WTC11 (cell line): ENCODE measurements at regions not wholly inside any gene's neighbourhood (a gene's known extent, or its start where the extent isn't known, plus 50 kb on each side); places are given as distances from the start of the nearest gene placed in this dataset.

Experiments used
- ATAC-seq: fragments of 200-7000 bp; cut with Tn5 transposase; 2 replicates; pipeline ENCODE4 v1.10.0; 2021; ENCODE audit warnings: mild to moderate bottlenecking, moderate library complexity
- CTCF ChIA-PET: fragments of 300-600 bp; sonication (Branson Sonifier 250); formaldehyde crosslinking; loops from one replicate; lab custom pipeline; 2021; ENCODE audit warnings: antibody characterized with exemption; lab: Charles Lee
- POLR2A ChIA-PET: fragments of 350-600 bp; sonication (Branson Sonifier 250); formaldehyde crosslinking; loops from one replicate; lab custom pipeline; 2021; ENCODE audit warnings: antibody characterized with exemption; lab: Charles Lee
- DNase-seq: peaks from one replicate; pipeline ENCODE4 v3.0.0; 2021; ENCODE audit warnings: low spot score
- H3K27ac Mint-ChIP-seq: 2 replicates; pipeline ENCODE4 v1.8.0; 2021; ENCODE audit warnings: mixed read lengths
- H3K27me3 Mint-ChIP-seq: 2 replicates; pipeline ENCODE4 v1.8.0; 2021; ENCODE audit warnings: low read depth, mild to moderate bottlenecking, moderate library complexity, mixed read lengths
- H3K36me3 Mint-ChIP-seq: 2 replicates; pipeline ENCODE4 v1.8.0; 2021; ENCODE audit warnings: mixed read lengths
- H3K4me1 Mint-ChIP-seq: 2 replicates; pipeline ENCODE4 v1.8.0; 2022; ENCODE audit warnings: mixed read lengths
- H3K4me3 Mint-ChIP-seq: 2 replicates; pipeline ENCODE4 v1.8.0; 2021; ENCODE audit warnings: mild to moderate bottlenecking, moderate library complexity, mixed read lengths
- H3K9me3 Mint-ChIP-seq: 2 replicates; pipeline ENCODE4 v1.8.0; 2021; ENCODE audit warnings: mixed read lengths
- ATF1 ChIP-seq: sonication (generic); formaldehyde crosslinking; IDR thresholded peaks from 2 replicates; pipeline ENCODE4 v1.8.1; 2023; ENCODE audit warnings: mild to moderate bottlenecking, moderate library complexity, missing genetic modification reagents
- CDX4 ChIP-seq: fragments of 250-450 bp; sonication (Bioruptor Pico); IDR thresholded peaks from 2 replicates; pipeline ENCODE4 v1.9.0; 2021; ENCODE audit warnings: moderate library complexity, mild to moderate bottlenecking, inconsistent platforms, borderline replicate concordance
- CREM ChIP-seq: sonication (generic); formaldehyde crosslinking; IDR thresholded peaks from 2 replicates; pipeline ENCODE4 v1.8.1; 2022; ENCODE audit warnings: mild to moderate bottlenecking, missing genetic modification reagents, moderate library complexity
- E2F5 ChIP-seq: sonication (generic); formaldehyde crosslinking; IDR thresholded peaks from 2 replicates; pipeline ENCODE4 v1.8.1; 2022; ENCODE audit warnings: mild to moderate bottlenecking, moderate library complexity, missing genetic modification reagents
- ELF4 ChIP-seq: sonication (generic); formaldehyde crosslinking; IDR thresholded peaks from 2 replicates; pipeline ENCODE4 v1.8.1; 2022; ENCODE audit warnings: low read depth, mild to moderate bottlenecking, moderate library complexity, missing genetic modification reagents
- MLX ChIP-seq: sonication (generic); formaldehyde crosslinking; IDR thresholded peaks from 2 replicates; pipeline ENCODE4 v1.8.1; 2023; ENCODE audit warnings: mild to moderate bottlenecking, missing genetic modification reagents, moderate library complexity
- MYBL2 ChIP-seq: sonication (generic); formaldehyde crosslinking; IDR thresholded peaks from 2 replicates; pipeline ENCODE4 v1.8.1; 2023; ENCODE audit warnings: mild to moderate bottlenecking, moderate library complexity, missing genetic modification reagents
- NR3C1 ChIP-seq: sonication (generic); formaldehyde crosslinking; conservative IDR thresholded peaks from 2 replicates; pipeline ENCODE4 v1.8.1; 2023; ENCODE audit warnings: low read depth, mild to moderate bottlenecking, missing genetic modification reagents
- PREB ChIP-seq: sonication (generic); formaldehyde crosslinking; IDR thresholded peaks from 2 replicates; pipeline ENCODE4 v1.8.1; 2022; ENCODE audit warnings: mild to moderate bottlenecking, missing genetic modification reagents, moderate library complexity, borderline replicate concordance
- RORB ChIP-seq: fragments of 250-450 bp; sonication (Bioruptor Pico); IDR thresholded peaks from 2 replicates; pipeline ENCODE4 v1.9.0; 2021; ENCODE audit warnings: mild to moderate bottlenecking
- SOX15 ChIP-seq: fragments of 250-450 bp; sonication (Bioruptor Pico); IDR thresholded peaks from 2 replicates; pipeline ENCODE4 v1.9.0; 2021; ENCODE audit warnings: mild to moderate bottlenecking
- USF2 ChIP-seq: sonication (generic); formaldehyde crosslinking; IDR thresholded peaks from 2 replicates; pipeline ENCODE4 v1.8.1; 2023; ENCODE audit warnings: mild to moderate bottlenecking, missing genetic modification reagents, moderate library complexity
- ZNF219 ChIP-seq: sonication (generic); formaldehyde crosslinking; IDR thresholded peaks from 2 replicates; pipeline ENCODE4 v1.8.0; 2023; ENCODE audit warnings: missing genetic modification reagents, mild to moderate bottlenecking, borderline replicate concordance
- TF ChIP-seq, protein P1 (sequence below): fragments of 250-450 bp; sonication (Bioruptor Pico); conservative IDR thresholded peaks from 2 replicates; pipeline ENCODE4 v1.9.0; 2021; ENCODE audit warnings: mild to moderate bottlenecking
- TF ChIP-seq, protein P2 (sequence below): fragments of 200-600 bp; IDR thresholded peaks from 2 replicates; pipeline ENCODE4 v1.8.0; 2022; ENCODE audit warnings: antibody characterized with exemption
- TF ChIP-seq, protein P3 (sequence below): fragments of 250-450 bp; sonication (Bioruptor Pico); IDR thresholded peaks from 2 replicates; pipeline ENCODE4 v1.9.0; 2021; ENCODE audit warnings: mild to moderate bottlenecking

DNA sequence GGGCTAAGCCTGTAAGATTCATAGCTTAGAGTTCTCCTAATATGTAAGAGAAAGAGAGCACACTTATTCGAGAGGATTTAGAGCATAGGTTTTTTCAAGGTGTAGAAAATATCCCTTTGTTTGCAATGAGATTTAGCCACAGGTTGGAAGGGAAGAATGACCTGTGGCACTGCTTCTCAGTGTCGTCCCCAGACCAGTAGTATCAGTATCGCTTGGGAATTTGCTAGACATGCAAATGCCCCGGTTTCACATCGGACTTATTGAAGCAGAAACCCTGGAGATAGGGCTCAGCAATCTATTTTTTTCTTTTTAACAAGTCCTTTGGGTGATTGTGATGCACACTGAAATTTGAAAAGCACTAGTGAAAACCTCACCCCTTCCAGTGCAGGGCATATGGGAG is 362.6 kb upstream of the C11orf87 start:
- Mint-ChIP-seq H3K9me3 (no peaks in the 10 kb centered on the region), H3K4me1 (peaks cover 11% of the 10 kb centered on the region), H3K36me3 (no peaks in the 10 kb centered on the region), H3K27ac (no peak overlapping the region), H3K4me3 (no peak overlapping the region), H3K27me3 (peaks cover 39% of the 10 kb centered on the region)
- DNase-seq (no peak), ATAC-seq (no peak)
- ChIA-PET POLR2A (no interaction called here), CTCF (no interaction called here)
- no peak for TF ChIP-seq PREB
- no peak for TF ChIP-seq MYBL2
- TF ChIP-seq, protein P1, sequence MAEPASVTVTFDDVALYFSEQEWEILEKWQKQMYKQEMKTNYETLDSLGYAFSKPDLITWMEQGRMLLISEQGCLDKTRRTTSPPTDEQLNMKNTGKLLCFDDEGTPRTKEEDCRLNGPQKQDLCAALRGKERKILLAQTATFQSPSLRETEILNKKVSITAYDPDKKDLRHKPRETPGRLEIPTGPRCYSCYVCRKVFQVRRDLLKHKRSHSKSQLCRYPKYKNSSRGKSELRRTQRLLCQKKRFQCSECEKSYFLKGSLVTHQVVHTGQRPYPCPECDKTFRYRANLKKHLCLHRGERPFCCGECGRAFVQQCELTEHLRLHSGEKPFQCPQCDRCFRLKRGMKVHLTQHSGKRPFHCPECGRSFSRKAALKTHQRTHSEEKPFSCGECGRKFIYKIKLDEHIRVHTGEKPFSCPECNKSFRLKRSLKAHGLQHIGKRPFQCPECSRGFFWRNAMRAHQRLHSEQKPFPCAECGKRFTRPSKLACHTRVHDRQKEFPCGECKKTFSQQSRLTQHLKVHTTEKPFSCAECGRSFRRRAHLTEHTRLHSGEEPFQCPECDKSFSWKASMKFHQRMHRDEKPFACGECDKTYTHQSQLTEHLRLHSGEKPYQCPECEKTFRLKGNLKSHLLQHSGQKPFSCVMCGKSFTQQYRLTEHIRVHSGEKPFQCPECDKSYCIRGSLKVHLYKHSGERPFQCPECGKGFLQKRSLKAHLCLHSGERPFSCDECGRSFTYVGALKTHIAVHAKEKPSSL (CRISPR knock-in tag) = no peak
- TF ChIP-seq E2F5 (CRISPR knock-in tag) = no peak

DNA sequence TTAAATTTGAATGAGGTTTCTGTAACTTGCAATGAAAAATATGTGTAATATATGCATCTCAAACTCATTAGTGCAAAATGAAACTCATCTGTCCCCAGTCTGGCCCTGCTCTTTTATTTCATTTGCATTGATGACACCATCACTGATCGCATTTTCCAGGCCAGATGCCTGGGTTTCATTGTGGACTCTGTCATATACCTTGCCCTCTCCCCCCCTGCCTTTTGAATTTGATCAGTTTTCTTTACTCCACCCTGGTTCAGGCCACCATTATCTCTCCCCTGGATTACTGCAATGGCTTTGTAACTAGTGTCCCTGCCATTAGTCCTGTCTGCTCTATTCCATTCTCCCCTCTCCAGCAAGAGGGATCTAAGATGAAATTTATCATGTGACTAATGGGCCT is 360.6 kb upstream of the C11orf87 start:
- H3K9me3 Mint-ChIP-seq = no peaks in the 10 kb centered on the region
- no peak overlapping the region for H3K27ac Mint-ChIP-seq
- H3K27me3 Mint-ChIP-seq = peaks cover 36% of the 10 kb centered on the region
- CTCF ChIA-PET = no interaction called here
- DNase-seq (no peak), ATAC-seq (no peak)
- TF ChIP-seq USF2 (no peak), CREM (no peak), NR3C1 (CRISPR knock-in tag) (no peak), ELF4 (CRISPR knock-in tag) (no peak), RORB (CRISPR knock-in tag) (no peak), ZNF219 (CRISPR knock-in tag) (no peak), SOX15 (CRISPR knock-in tag) (no peak), ATF1 (CRISPR knock-in tag) (no peak), MLX (CRISPR knock-in tag) (no peak), CDX4 (CRISPR knock-in tag) (no peak)
- TF ChIP-seq, protein P2, sequence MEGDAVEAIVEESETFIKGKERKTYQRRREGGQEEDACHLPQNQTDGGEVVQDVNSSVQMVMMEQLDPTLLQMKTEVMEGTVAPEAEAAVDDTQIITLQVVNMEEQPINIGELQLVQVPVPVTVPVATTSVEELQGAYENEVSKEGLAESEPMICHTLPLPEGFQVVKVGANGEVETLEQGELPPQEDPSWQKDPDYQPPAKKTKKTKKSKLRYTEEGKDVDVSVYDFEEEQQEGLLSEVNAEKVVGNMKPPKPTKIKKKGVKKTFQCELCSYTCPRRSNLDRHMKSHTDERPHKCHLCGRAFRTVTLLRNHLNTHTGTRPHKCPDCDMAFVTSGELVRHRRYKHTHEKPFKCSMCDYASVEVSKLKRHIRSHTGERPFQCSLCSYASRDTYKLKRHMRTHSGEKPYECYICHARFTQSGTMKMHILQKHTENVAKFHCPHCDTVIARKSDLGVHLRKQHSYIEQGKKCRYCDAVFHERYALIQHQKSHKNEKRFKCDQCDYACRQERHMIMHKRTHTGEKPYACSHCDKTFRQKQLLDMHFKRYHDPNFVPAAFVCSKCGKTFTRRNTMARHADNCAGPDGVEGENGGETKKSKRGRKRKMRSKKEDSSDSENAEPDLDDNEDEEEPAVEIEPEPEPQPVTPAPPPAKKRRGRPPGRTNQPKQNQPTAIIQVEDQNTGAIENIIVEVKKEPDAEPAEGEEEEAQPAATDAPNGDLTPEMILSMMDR = no peak
- TF ChIP-seq, protein P3, sequence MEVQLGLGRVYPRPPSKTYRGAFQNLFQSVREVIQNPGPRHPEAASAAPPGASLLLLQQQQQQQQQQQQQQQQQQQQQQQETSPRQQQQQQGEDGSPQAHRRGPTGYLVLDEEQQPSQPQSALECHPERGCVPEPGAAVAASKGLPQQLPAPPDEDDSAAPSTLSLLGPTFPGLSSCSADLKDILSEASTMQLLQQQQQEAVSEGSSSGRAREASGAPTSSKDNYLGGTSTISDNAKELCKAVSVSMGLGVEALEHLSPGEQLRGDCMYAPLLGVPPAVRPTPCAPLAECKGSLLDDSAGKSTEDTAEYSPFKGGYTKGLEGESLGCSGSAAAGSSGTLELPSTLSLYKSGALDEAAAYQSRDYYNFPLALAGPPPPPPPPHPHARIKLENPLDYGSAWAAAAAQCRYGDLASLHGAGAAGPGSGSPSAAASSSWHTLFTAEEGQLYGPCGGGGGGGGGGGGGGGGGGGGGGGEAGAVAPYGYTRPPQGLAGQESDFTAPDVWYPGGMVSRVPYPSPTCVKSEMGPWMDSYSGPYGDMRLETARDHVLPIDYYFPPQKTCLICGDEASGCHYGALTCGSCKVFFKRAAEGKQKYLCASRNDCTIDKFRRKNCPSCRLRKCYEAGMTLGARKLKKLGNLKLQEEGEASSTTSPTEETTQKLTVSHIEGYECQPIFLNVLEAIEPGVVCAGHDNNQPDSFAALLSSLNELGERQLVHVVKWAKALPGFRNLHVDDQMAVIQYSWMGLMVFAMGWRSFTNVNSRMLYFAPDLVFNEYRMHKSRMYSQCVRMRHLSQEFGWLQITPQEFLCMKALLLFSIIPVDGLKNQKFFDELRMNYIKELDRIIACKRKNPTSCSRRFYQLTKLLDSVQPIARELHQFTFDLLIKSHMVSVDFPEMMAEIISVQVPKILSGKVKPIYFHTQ (CRISPR knock-in tag) = no peak
- no peak overlapping the region for H3K4me3 Mint-ChIP-seq
- POLR2A ChIA-PET = no interaction called here
- no peaks in the 10 kb centered on the region for H3K36me3 Mint-ChIP-seq
- H3K4me1 Mint-ChIP-seq = peaks cover 11% of the 10 kb centered on the region
